Retina (tissue), 1 donor: ENCODE measurements at regions not wholly inside any gene's neighbourhood (a gene's known extent, or its start where the extent isn't known, plus 50 kb on each side); places are given as distances from the start of the nearest gene placed in this dataset.
"Not testable (repeated sequence)": the region's sequence is repeated elsewhere in the genome, so short reads cannot be mapped to it uniquely, and the experiment has no call there.

Experiments used
- DNase-seq: peaks from one replicate; pipeline ENCODE4 v3.0.0-alpha.2; 2016

DNA sequence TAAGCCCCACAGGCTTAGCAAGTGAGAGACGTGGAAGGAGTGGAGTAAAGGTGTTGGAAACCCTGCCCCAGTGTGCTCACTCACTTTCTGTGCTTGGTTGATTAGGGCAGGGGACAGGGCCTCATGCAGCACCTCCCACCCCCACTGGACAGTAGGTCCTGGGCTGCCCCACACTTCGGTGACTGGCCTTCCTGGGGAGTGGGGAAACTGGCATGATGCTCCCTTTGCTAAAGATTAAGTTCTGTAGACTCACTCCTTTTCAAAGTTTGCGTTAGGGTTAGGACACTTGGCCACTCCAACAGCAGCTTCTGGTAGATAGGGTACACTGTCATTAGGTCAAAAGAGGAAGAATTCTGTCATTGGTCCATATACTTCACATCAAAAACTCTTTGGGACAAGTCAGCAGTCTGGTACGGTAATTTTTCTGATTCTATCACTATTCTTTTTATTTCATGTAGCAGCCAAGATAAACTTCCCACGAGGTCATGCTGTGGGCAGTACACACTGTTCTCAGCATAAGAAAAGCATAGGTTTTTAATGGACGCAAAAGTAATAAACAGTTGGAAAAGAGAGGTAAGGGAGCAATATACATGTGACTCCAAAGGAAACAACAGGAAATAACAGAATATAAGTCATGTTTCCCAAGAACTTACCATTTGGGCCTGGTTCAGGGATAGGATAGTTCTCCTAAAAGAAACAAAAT, 106.6 kb upstream of the TERB2 start:
- DNase-seq = not testable (repeated sequence)

- peak; percentile 25 for DNase-seq
Measured at GRCh38 chr15:44853304-44853950, 103.1 kb upstream of the TERB2 start.

- DNase-seq = not testable (repeated sequence)
Measured at GRCh38 chr15:44854696-44855095, 101.8 kb upstream of the TERB2 start.

DNA sequence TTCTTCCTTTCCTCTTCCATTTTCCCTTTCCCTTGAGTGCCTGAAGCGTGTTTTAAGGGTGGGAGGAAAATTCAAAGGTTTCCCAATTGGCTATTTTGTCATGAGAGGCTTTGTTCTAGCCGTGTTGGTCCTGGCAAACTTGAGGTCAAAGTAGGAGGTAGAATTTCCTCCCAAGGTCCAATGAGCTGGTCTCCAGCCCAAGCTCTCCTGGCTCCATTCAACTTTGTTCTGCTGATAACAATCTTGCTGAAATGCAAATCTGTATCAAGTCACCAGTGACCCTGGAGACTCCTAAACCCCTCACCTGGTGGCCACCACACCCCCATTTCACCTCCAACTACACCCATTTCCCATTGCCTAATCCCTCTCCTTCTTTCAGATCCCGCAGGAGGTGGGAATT, 100.2 kb upstream of the TERB2 start:
- DNase-seq = not testable (repeated sequence)

GRCh38 chr15:44857164-44857710, 99.2 kb upstream of the TERB2 start:
- DNase-seq = not testable (repeated sequence)

GRCh38 chr15:44859088-44859487, 97.4 kb upstream of the TERB2 start:
- not testable (repeated sequence) for DNase-seq

- DNase-seq = not testable (repeated sequence)
Measured at GRCh38 chr15:44860168-44860567, 96.3 kb upstream of the TERB2 start.

- DNase-seq = no peak
Measured at GRCh38 chr15:44861439-44861910, 95.0 kb upstream of the TERB2 start.

- DNase-seq = no peak
Measured at GRCh38 chr15:44861917-44862316, 94.6 kb upstream of the TERB2 start.

DNA sequence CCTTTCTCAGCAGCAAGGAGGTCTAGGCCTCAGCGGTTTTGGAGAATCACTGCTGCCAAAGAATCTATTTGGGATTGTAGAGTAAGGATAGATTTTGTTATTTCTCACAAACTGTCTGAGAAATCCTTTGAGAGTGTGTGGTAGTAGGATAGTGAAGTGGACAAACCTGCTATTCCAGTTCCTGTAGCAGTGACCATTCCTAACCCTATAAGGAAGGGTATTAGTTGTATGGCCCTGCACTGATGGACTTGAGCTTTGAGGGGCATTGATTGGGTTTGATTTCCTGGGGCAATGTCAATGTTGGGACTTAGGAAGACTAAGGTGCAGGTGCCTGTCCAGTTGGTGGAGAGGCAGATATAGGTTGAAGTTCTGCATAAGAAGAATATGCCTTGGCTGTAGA, 93.6 kb upstream of the TERB2 start:
- DNase-seq = not testable (repeated sequence)

GRCh38 chr15:44868100-44868499, 88.4 kb upstream of the TERB2 start:
- not testable (repeated sequence) for DNase-seq

DNA sequence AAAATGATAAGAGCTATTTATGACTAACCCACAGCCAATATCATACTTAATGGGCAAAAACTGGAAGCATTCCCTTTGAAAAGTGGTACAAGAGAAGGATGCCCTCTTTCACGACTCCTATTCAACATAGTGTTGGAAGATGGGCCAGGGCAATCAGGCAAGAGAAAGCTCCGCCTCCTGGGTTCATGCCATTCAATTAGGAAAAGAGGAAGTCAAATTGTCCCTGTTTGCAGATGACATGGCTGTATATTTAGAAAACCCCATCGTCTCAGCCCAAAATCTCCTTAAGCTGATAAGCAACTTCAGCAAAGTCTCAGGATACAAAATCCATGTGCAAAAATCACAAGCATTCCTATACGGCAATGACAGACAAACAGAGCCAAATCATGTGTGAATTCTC, 86.4 kb upstream of the TERB2 start:
- DNase-seq = not testable (repeated sequence)

- DNase-seq = no peak
Measured at GRCh38 chr15:44873103-44873502, 83.4 kb upstream of the TERB2 start.

GRCh38 chr15:44879066-44879465, 77.4 kb upstream of the TERB2 start:
- no peak for DNase-seq

GRCh38 chr15:44882499-44882968, 74.0 kb upstream of the TERB2 start:
- no peak for DNase-seq

GRCh38 chr15:44883199-44883877, 73.1 kb upstream of the TERB2 start:
- DNase-seq = no peak

GRCh38 chr15:44898890-44899651, 57.4 kb upstream of the TERB2 start:
- not testable (repeated sequence) for DNase-seq

DNA sequence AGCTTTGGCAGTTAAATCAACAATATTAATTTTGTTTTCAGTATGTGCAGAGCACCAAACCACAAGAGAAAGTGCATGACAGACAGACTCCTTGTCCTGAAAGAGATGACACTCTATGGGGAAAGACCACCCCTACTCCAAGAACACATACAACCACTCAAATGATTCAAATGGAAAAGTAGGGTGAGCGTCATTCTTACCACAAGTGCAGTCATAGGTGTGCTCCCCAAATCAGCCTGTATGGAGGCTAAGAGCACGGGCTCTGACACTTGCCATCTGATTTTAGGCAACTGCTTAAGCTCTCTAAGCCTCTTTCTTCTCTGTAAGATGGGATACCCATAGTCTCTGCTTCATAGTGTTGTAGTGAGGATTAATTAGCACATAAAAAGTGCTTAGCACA, 56.7 kb upstream of the TERB2 start:
- DNase-seq = not testable (repeated sequence)

DNA sequence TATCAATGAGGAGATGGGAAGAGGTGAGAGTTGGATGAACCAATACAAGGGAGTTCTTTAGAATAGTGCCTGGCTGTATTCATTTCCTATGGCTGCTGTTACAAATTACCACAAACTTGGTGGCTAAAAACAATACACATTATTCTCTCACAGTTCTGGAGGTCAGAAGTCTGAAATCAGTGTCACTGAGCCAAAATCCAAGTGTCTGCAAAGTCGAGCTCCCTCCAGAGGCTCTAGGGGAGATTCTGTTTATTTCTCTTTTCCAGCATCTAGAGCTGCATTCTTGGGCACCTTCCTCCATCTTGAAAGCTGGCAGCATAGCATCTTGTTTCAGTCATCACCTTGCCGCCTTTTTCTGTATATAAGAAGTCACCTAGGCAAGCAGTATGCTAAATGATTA, 55.7 kb upstream of the TERB2 start:
- not testable (repeated sequence) for DNase-seq

DNA sequence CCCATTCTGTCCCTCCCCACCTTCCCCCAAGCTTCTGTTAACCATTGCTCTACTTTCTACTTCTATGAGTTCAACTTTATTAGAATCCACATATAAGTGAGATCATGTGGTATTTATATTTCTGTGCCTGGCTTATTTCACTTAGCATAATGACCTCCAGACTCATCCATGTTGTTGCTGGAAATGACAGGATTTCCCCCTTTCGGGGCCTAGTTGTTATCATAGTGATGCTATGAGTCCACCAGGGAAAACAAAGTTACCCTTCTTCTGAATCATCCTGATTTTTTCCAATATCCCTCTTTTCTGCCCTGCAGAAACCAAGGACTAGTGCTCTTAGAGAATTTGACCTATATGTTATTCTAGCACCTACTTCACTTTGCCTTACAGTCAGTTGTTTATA, 53.2 kb upstream of the TERB2 start:
- not testable (repeated sequence) for DNase-seq

- not testable (repeated sequence) for DNase-seq
Measured at GRCh38 chr15:44904651-44905340, 51.7 kb upstream of the TERB2 start.
